HG03045 (cell line): ENCODE measurements at regions not wholly inside any gene's neighbourhood (a gene's known extent, or its start where the extent isn't known, plus 50 kb on each side); places are given as distances from the start of the nearest gene placed in this dataset.

Experiments
- ATAC-seq: cut with Tn5 transposase; IDR thresholded peaks from one replicate; pipeline ENCODE4 v1.9.1; 2021; ENCODE audit warnings: mild to moderate bottlenecking, moderate library complexity; ENCODE audit not compliant: unreplicated experiment

- ATAC-seq: no peak
Observed at GRCh38 chr16:64312980-64313379, 808.9 kb downstream of the CDH11 start.

- no peak for ATAC-seq
Observed at GRCh38 chr16:64312292-64312691, 809.6 kb downstream of the CDH11 start.

- no peak for ATAC-seq
Observed at GRCh38 chr16:64311241-64311640, 810.6 kb downstream of the CDH11 start.

GRCh38 chr16:64309398-64310110 lies 812.3 kb downstream of the CDH11 start:
- ATAC-seq: no peak

GRCh38 chr16:64308721-64309120 lies 813.1 kb downstream of the CDH11 start:
- ATAC-seq: no peak

- ATAC-seq: no peak
Observed at GRCh38 chr16:64307431-64307830, 814.4 kb downstream of the CDH11 start.

- ATAC-seq: no peak
Observed at GRCh38 chr16:64305663-64306062, 816.2 kb downstream of the CDH11 start.

GRCh38 chr16:64304951-64305350 lies 816.9 kb downstream of the CDH11 start:
- no peak for ATAC-seq

- no peak for ATAC-seq
Observed at GRCh38 chr16:64304396-64304795, 817.5 kb downstream of the CDH11 start.

GRCh38 chr16:64297863-64298600 lies 823.8 kb downstream of the CDH11 start:
- ATAC-seq: no peak

- ATAC-seq: no peak
Observed at GRCh38 chr16:64295466-64295865, 826.4 kb downstream of the CDH11 start.

- no peak for ATAC-seq
Observed at GRCh38 chr16:64292953-64293352, 828.9 kb downstream of the CDH11 start.

GRCh38 chr16:64292161-64292560 lies 829.7 kb downstream of the CDH11 start:
- no peak for ATAC-seq

GRCh38 chr16:64290461-64290860 lies 831.4 kb downstream of the CDH11 start:
- no peak for ATAC-seq

GRCh38 chr16:64287655-64288528 lies 834.0 kb downstream of the CDH11 start:
- no peak for ATAC-seq

GRCh38 chr16:64282181-64282580 lies 839.7 kb downstream of the CDH11 start:
- no peak for ATAC-seq

- no peak for ATAC-seq
Observed at GRCh38 chr16:64280317-64280716, 841.5 kb downstream of the CDH11 start.

GRCh38 chr16:64278196-64278595 lies 843.7 kb downstream of the CDH11 start:
- no peak for ATAC-seq

- ATAC-seq: no peak
Observed at GRCh38 chr16:64276646-64277045, 845.2 kb downstream of the CDH11 start.

- ATAC-seq: no peak
Observed at GRCh38 chr16:64272028-64272427, 849.8 kb downstream of the CDH11 start.

GRCh38 chr16:64269756-64270155 lies 852.1 kb downstream of the CDH11 start:
- no peak for ATAC-seq
